B cell (primary cell): ENCODE measurements at regions not wholly inside any gene's neighbourhood (a gene's known extent, or its start where the extent isn't known, plus 50 kb on each side); places are given as distances from the start of the nearest gene placed in this dataset.
A peak's percentile ranks its signal among the peaks of the same experiment; 100 is the strongest.

Experiments used
- ATAC-seq: fragments of 200-7000 bp; cut with Tn5 transposase; one replicate; pipeline ENCODE4 v1.10.0; 2021; ENCODE audit warnings: low read depth, mild to moderate bottlenecking, moderate number of reproducible peaks, moderate library complexity
- CTCF ChIA-PET: fragments of 350-600 bp; sonication (Branson Sonifier 250); formaldehyde crosslinking; loops from one replicate; lab custom pipeline; 2021; ENCODE audit warnings: antibody characterized with exemption, inconsistent platforms; lab: Charles Lee
- POLR2A ChIA-PET: fragments of 350-600 bp; sonication (Branson Sonifier 250); formaldehyde crosslinking; loops from one replicate; lab custom pipeline; 2021; ENCODE audit warnings: antibody characterized with exemption; lab: Charles Lee
- DNase-seq: peaks from one replicate; pipeline ENCODE4 v3.0.0; 2013
- H2AFZ ChIP-seq: 2 replicates; pipeline ENCODE4 v1.6.1; 2012; ENCODE audit warnings: mild to moderate bottlenecking, low read depth, low read length; ENCODE audit not compliant: insufficient read depth, poor library complexity, severe bottlenecking
- H3K27ac ChIP-seq, 2 donors: 1 replicate in 1 of 2; 2 replicates in 1 of 2; pipeline ENCODE4 v1.5.1; 2012 to 2013; ENCODE audit warnings: low read length in 2 of 2, mild to moderate bottlenecking in 2 of 2, moderate library complexity in 1 of 2
- H3K27me3 ChIP-seq, 4 experiments: fragments of 200-600 bp in 1 of 4; sonication (generic) in 1 of 4; replicated peaks in 1 of 4; 1 replicate in 2 of 4; 2 replicates in 2 of 4; pipeline versions ENCODE4 v1.6.1 to v1.7.0; 2013 to 2016; ENCODE audit warnings: low read length in 3 of 4, mild to moderate bottlenecking in 2 of 4, mixed read lengths in 1 of 4, moderate library complexity in 1 of 4; ENCODE audit not compliant: insufficient read depth in 4 of 4, control insufficient read depth in 3 of 4; ENCODE audit errors: control extremely low read depth in 1 of 4
- H3K36me3 ChIP-seq, 2 experiments: replicated peaks in 1 of 2; 1 replicate in 1 of 2; 2 replicates in 1 of 2; pipeline versions ENCODE4 v1.6.1 to v1.7.1; 2013; ENCODE audit warnings: low read length in 1 of 2; ENCODE audit not compliant: insufficient read depth in 2 of 2, control insufficient read depth in 1 of 2; ENCODE audit errors: control extremely low read depth in 1 of 2, extremely low read depth in 1 of 2
- H3K4me1 ChIP-seq, 2 donors: fragments of 200-600 bp in 1 of 2; sonication (generic) in 1 of 2; 1 replicate in 1 of 2; 2 replicates in 1 of 2; pipeline versions ENCODE4 v1.5.1 to v1.6.1; 2013 to 2017; ENCODE audit warnings: low read length in 2 of 2; ENCODE audit not compliant: control insufficient read depth in 2 of 2, insufficient read depth in 2 of 2
- H3K4me2 ChIP-seq: replicated peaks from 2 replicates; pipeline ENCODE3; 2012; ENCODE audit warnings: mild to moderate bottlenecking, low read depth, low read length; ENCODE audit not compliant: poor library complexity, severe bottlenecking
- H3K4me3 ChIP-seq, 5 experiments: fragments of 200-600 bp in 1 of 5; sonication (generic) in 1 of 5; 1 replicate in 3 of 5; 2 replicates in 2 of 5; pipeline versions ENCODE4 v1.5.1 to v1.7.0; 2011 to 2016; ENCODE audit warnings: low read length in 4 of 5, mild to moderate bottlenecking in 4 of 5, low read depth in 2 of 5, control low read depth in 1 of 5, moderate library complexity in 1 of 5; ENCODE audit not compliant: insufficient read depth in 1 of 5; ENCODE audit errors: control extremely low read depth in 1 of 5, extremely low read depth in 1 of 5
- H3K79me2 ChIP-seq: fragments of 200-600 bp; sonication (generic); one replicate; pipeline ENCODE4 v1.6.0; 2016; ENCODE audit warnings: low read length; ENCODE audit not compliant: control insufficient read depth, insufficient read depth
- H3K9ac ChIP-seq: fragments of 200-600 bp; sonication (generic); 2 replicates; pipeline ENCODE4 v1.6.1; 2017; ENCODE audit warnings: mild to moderate bottlenecking, low read length, moderate library complexity
- H3K9me3 ChIP-seq, 3 donors: one replicate each; pipeline versions ENCODE4 v1.6.1 to v1.7.1; 2013; ENCODE audit warnings: low read length in 2 of 3; ENCODE audit not compliant: control insufficient read depth in 2 of 3, insufficient read depth in 1 of 3; ENCODE audit errors: control extremely low read depth in 1 of 3
- H4K20me1 ChIP-seq: 2 replicates; pipeline ENCODE4 v1.6.0; 2012; ENCODE audit warnings: mild to moderate bottlenecking, low read length; ENCODE audit not compliant: insufficient read depth, control insufficient read depth, poor library complexity, severe bottlenecking
- H3K27ac Mint-ChIP-seq: one replicate; pipeline ENCODE4 v1.8.0; 2021; ENCODE audit warnings: mixed read lengths
- H3K27me3 Mint-ChIP-seq: one replicate; pipeline ENCODE4 v1.8.0; 2021; ENCODE audit warnings: mixed read lengths
- H3K4me1 Mint-ChIP-seq: one replicate; pipeline ENCODE4 v1.8.0; 2021; ENCODE audit warnings: mixed read lengths
- H3K4me3 Mint-ChIP-seq: one replicate; pipeline ENCODE4 v1.8.0; 2021; ENCODE audit warnings: mixed read lengths
- H3K9me3 Mint-ChIP-seq: one replicate; pipeline ENCODE4 v1.8.0; 2022; ENCODE audit warnings: mixed read lengths; ENCODE audit not compliant: insufficient read depth
- EZH2 ChIP-seq: IDR thresholded peaks from 2 replicates; pipeline ENCODE4 v1.6.1; 2012; ENCODE audit warnings: borderline replicate concordance, low read depth, mild to moderate bottlenecking, moderate library complexity, low read length; ENCODE audit not compliant: insufficient read depth, poor library complexity, severe bottlenecking
- WGBS: methylation state at CpG from one replicate; pipeline ENCODE4 v1.1.5; 2013; ENCODE audit warnings: missing lambda C conversion rate; ENCODE audit not compliant: insufficient coverage; 5-methylcytosine and 5-hydroxymethylcytosine counted together
- intact Hi-C: fragments of 100-400 bp; cut with micrococcal nuclease; formaldehyde crosslinking; loops from one replicate; pipeline ENCODE4 v1.10.0; 2022
- TF ChIP-seq, protein P1 (sequence below): fragments of 200-600 bp; IDR thresholded peaks from one replicate; pipeline ENCODE4 v1.8.0; 2022; ENCODE audit warnings: antibody characterized with exemption, mild to moderate bottlenecking

DNA sequence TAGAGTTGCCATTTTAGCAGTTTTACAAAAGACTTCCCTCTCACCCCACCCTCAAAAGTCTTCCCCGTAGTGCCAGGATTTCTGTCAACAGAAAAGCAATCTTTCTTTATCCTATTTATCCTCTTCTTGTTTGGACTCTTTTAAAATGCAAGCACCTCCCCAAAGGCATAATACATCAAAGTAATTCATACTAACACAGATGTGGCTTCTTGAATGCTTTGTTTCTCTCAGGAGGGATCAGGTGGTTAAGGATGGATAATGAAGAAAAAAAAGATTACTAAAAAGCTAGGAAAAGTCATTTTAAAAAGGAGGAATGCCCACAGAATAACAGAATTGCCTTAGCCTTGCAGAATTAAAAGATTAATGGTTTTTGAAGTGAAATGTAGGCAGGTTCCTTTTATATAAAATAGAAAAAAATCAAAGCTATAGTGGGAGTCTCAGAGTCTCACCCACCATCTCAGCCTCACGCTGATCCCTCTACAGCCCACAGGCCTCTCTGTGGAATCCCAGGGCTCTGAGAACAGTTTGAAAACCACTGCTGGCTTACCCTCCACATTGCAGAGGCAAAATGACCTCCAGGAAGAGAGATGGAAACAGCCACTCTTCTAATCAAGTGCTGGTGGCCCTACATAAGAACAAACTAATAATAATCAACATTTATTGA, 102.2 kb downstream of the GCNT1 start:
- H3K27me3 ChIP-seq, result no peaks in the 10 kb centered on the region
- no peaks in the 10 kb centered on the region for H4K20me1 ChIP-seq
- WGBS, result no CpG with 5 or more reads among the region's 2 CpGs
- DNase-seq (no peak), ATAC-seq (no peak)
- no peaks in the 10 kb centered on the region for H3K36me3 ChIP-seq
- intact Hi-C loops, result loop anchor here (5.0 kb wide), 1 partner anchor 59 kb away; no protein-coding TSS in a partner anchor
- TF ChIP-seq EZH2, result no peak
- TF ChIP-seq, protein P1, sequence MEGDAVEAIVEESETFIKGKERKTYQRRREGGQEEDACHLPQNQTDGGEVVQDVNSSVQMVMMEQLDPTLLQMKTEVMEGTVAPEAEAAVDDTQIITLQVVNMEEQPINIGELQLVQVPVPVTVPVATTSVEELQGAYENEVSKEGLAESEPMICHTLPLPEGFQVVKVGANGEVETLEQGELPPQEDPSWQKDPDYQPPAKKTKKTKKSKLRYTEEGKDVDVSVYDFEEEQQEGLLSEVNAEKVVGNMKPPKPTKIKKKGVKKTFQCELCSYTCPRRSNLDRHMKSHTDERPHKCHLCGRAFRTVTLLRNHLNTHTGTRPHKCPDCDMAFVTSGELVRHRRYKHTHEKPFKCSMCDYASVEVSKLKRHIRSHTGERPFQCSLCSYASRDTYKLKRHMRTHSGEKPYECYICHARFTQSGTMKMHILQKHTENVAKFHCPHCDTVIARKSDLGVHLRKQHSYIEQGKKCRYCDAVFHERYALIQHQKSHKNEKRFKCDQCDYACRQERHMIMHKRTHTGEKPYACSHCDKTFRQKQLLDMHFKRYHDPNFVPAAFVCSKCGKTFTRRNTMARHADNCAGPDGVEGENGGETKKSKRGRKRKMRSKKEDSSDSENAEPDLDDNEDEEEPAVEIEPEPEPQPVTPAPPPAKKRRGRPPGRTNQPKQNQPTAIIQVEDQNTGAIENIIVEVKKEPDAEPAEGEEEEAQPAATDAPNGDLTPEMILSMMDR, result no peak
- peaks cover 58 to 61% of the 10 kb centered on the region in 2 donors for H3K4me1 ChIP-seq
- peak overlapping the region in 1 of 2 donors; percentile 68 for H3K27ac ChIP-seq
- H3K4me2 ChIP-seq, result peak overlapping the region; percentile 62
- H3K4me3 Mint-ChIP-seq, result peak overlapping the region; percentile 68
- ChIA-PET POLR2A (no interaction called here), CTCF (no interaction called here)
- H3K79me2 ChIP-seq, result no peaks in the 10 kb centered on the region
- peaks cover 2% of the 10 kb centered on the region for H3K9me3 Mint-ChIP-seq
- H3K9ac ChIP-seq, result peak overlapping the region; percentile 41
- no peak overlapping the region for H3K4me3 ChIP-seq
- peak overlapping the region; percentile 75 for H3K27ac Mint-ChIP-seq
- no peak overlapping the region for H2AFZ ChIP-seq
- peaks cover 65% of the 10 kb centered on the region for H3K4me1 Mint-ChIP-seq
- H3K27me3 Mint-ChIP-seq, result no peaks in the 10 kb centered on the region
- H3K9me3 ChIP-seq, result peaks cover 0 to 3% (median 3%) of the 10 kb centered on the region in 3 donors
